Coronary artery (tissue), 2 donors: ENCODE measurements at regions not wholly inside any gene's neighbourhood (a gene's known extent, or its start where the extent isn't known, plus 50 kb on each side); places are given as distances from the start of the nearest gene placed in this dataset.

Source experiments
- DNase-seq: peaks from one replicate; pipeline ENCODE4 v3.0.0-alpha.2; 2017; ENCODE audit warnings: low spot score
- H3K27ac ChIP-seq, 2 donors: fragments of 200-600 bp; sonication (generic); one replicate each; pipeline ENCODE4 v1.5.1; 2016 to 2019
- H3K4me3 ChIP-seq: fragments of 200-600 bp; sonication (generic); 2 replicates; pipeline ENCODE4 v1.5.1; 2016; ENCODE audit warnings: mild to moderate bottlenecking, moderate library complexity
- CTCF ChIP-seq: fragments of 200-600 bp; sonication (generic); IDR thresholded peaks from one replicate; pipeline ENCODE4 v1.5.1; 2019; ENCODE audit warnings: antibody characterized with exemption

GRCh38 chr12:23303220-23303619 is 646.2 kb downstream of the SOX5 start:
- no peak overlapping the region for H3K27ac ChIP-seq
- TF ChIP-seq CTCF = no peak
- DNase-seq = no peak
- no peak overlapping the region for H3K4me3 ChIP-seq

- TF ChIP-seq CTCF = no peak
- no peak overlapping the region for H3K27ac ChIP-seq
- DNase-seq = no peak
- no peak overlapping the region for H3K4me3 ChIP-seq
These were observed 645.6 kb downstream of the SOX5 start for GRCh38 chr12:23303821-23304220.

GRCh38 chr12:23333938-23334337 is 615.5 kb downstream of the SOX5 start:
- TF ChIP-seq CTCF = no peak
- no peak for DNase-seq
- Histone ChIP-seq H3K4me3 (no peak overlapping the region), H3K27ac (no peak overlapping the region)

- no peak for DNase-seq
- no peak for TF ChIP-seq CTCF
- no peak overlapping the region for H3K27ac ChIP-seq
- no peak overlapping the region for H3K4me3 ChIP-seq
These were observed 613.9 kb downstream of the SOX5 start for GRCh38 chr12:23335593-23335992.

GRCh38 chr12:23337213-23337612 is 612.3 kb downstream of the SOX5 start:
- no peak for TF ChIP-seq CTCF
- Histone ChIP-seq H3K4me3 (no peak overlapping the region), H3K27ac (no peak overlapping the region)
- no peak for DNase-seq

- no peak for DNase-seq
- no peak for TF ChIP-seq CTCF
- Histone ChIP-seq H3K27ac (no peak overlapping the region), H3K4me3 (no peak overlapping the region)
These were observed 609.1 kb downstream of the SOX5 start for GRCh38 chr12:23340351-23340750.

GRCh38 chr12:23342407-23342806 is 607.1 kb downstream of the SOX5 start:
- DNase-seq = no peak
- no peak overlapping the region for H3K27ac ChIP-seq
- H3K4me3 ChIP-seq = no peak overlapping the region
- TF ChIP-seq CTCF = no peak
